Thoracic aorta (tissue), 2 donors: ENCODE measurements at regions not wholly inside any gene's neighbourhood (a gene's known extent, or its start where the extent isn't known, plus 50 kb on each side); places are given as distances from the start of the nearest gene placed in this dataset.

Experiments
- ATAC-seq: fragments of 150-250 bp; one replicate; pipeline ENCODE4 v1.8.0; 2017; ENCODE audit warnings: low read depth; ENCODE audit not compliant: insufficient number of reproducible peaks, low FRiP score
- DNase-seq: peaks from one replicate; pipeline ENCODE4 v3.0.0-alpha.2; 2020; ENCODE audit warnings: low spot score
- H3K27ac ChIP-seq, 2 donors: fragments of 200-600 bp; sonication (generic); 1 replicate in 1 of 2; 2 replicates in 1 of 2; pipeline ENCODE4 v1.5.1; 2016; ENCODE audit warnings: mild to moderate bottlenecking in 2 of 2, moderate library complexity in 2 of 2
- H3K27me3 ChIP-seq: fragments of 200-600 bp; sonication (generic); replicated peaks from 2 replicates; pipeline ENCODE4 v1.6.0; 2016; ENCODE audit warnings: mild to moderate bottlenecking; ENCODE audit not compliant: insufficient read depth
- H3K36me3 ChIP-seq: fragments of 200-600 bp; sonication (generic); one replicate; pipeline ENCODE4 v1.5.1; 2016
- H3K4me1 ChIP-seq, 2 donors: fragments of 200-600 bp; sonication (generic); 1 replicate in 1 of 2; 2 replicates in 1 of 2; pipeline versions ENCODE4 v1.5.1 to v1.6.0; 2016; ENCODE audit warnings: low read depth in 2 of 2, mild to moderate bottlenecking in 1 of 2; ENCODE audit not compliant: control insufficient read depth in 1 of 2
- H3K4me3 ChIP-seq: fragments of 200-600 bp; sonication (generic); 2 replicates; pipeline ENCODE4 v1.5.1; 2016; ENCODE audit warnings: mild to moderate bottlenecking
- H3K9me3 ChIP-seq: fragments of 200-600 bp; sonication (generic); 2 replicates; pipeline ENCODE4 v1.5.1; 2016
- TF ChIP-seq, protein P1 (sequence below): fragments of 200-600 bp; sonication (generic); IDR thresholded peaks from one replicate; pipeline ENCODE4 v1.5.1; 2019; ENCODE audit warnings: antibody characterized with exemption

DNA sequence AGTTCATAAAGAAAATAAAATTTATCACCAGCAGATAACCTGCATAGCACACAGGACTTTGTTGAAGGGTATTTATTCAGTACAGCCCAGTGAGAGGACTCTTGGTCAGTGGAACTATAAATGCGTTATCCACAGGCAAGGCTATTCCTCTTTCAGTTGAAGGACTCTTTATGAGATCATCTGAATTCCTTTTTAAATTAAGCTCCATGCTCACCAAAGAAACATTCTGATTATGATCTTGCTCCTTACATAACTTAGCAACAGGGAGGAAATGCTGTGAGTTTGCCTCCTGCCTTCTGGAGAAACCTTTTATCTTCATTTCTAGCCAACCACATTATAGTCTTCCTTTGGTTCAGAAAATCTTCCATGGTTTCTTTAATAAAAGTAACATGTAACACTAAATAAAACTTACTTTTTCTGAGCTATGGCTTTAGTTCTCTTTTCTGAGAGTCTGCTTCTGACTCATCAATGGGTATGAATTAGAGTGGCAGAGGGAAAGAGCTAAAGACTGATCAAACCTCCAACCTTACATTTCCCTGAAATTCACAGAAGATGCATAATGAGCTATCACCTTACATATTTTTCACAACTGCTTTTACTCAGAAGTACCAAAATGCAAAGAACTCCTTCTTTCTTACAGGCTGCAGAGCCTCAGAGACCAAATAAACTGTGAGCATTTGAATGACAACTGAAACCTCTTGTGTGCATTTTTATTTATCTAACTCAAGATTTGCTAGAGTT, 267.2 kb downstream of the ADGRG6 start:
- H3K27me3 ChIP-seq, result no peaks in the 10 kb centered on the region
- DNase-seq (no peak), ATAC-seq (peak; percentile 62)
- no peak overlapping the region for H3K4me3 ChIP-seq
- TF ChIP-seq, protein P1, sequence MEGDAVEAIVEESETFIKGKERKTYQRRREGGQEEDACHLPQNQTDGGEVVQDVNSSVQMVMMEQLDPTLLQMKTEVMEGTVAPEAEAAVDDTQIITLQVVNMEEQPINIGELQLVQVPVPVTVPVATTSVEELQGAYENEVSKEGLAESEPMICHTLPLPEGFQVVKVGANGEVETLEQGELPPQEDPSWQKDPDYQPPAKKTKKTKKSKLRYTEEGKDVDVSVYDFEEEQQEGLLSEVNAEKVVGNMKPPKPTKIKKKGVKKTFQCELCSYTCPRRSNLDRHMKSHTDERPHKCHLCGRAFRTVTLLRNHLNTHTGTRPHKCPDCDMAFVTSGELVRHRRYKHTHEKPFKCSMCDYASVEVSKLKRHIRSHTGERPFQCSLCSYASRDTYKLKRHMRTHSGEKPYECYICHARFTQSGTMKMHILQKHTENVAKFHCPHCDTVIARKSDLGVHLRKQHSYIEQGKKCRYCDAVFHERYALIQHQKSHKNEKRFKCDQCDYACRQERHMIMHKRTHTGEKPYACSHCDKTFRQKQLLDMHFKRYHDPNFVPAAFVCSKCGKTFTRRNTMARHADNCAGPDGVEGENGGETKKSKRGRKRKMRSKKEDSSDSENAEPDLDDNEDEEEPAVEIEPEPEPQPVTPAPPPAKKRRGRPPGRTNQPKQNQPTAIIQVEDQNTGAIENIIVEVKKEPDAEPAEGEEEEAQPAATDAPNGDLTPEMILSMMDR, result no peak
- H3K4me1 ChIP-seq, result peaks cover 5 to 35% of the 10 kb centered on the region in 2 donors
- no peaks in the 10 kb centered on the region for H3K9me3 ChIP-seq
- H3K36me3 ChIP-seq, result no peaks in the 10 kb centered on the region
- H3K27ac ChIP-seq, result peak overlapping the region; percentile 49 to 57

DNA sequence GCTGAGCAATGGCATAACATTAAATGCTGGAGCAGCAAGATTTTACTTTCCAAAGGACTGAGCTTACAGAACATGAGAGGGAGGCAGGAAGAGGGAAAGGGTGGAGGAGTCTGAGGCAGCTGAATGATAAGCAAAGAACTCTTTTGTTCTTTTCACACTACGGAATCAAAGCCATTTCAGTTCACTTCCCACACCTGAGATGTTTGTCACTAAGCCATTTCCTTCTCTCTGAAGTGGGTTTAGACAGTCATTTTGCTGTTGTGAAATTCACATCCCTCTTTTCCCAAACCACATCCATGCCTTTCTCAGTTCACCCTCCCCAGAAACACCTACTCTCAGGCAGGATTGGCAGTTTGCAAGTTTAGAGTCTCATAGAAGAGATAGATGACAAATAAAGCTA, 267.9 kb downstream of the ADGRG6 start:
- Histone ChIP-seq H3K4me3 (no peak overlapping the region), H3K27me3 (no peaks in the 10 kb centered on the region), H3K9me3 (no peaks in the 10 kb centered on the region), H3K27ac (peak overlapping the region; percentile 49 to 57), H3K36me3 (no peaks in the 10 kb centered on the region), H3K4me1 (peaks cover 5 to 35% of the 10 kb centered on the region in 2 donors)
- ATAC-seq, result no peak
- TF ChIP-seq, protein P1, result no peak
- DNase-seq, result no peak

- Histone ChIP-seq H3K27me3 (no peaks in the 10 kb centered on the region), H3K36me3 (no peaks in the 10 kb centered on the region), H3K9me3 (no peaks in the 10 kb centered on the region), H3K4me1 (peaks cover 5 to 35% of the 10 kb centered on the region in 2 donors), H3K4me3 (no peak overlapping the region), H3K27ac (peak overlapping the region; percentile 49 to 57)
- no peak for DNase-seq
- ATAC-seq, result no peak
- TF ChIP-seq, protein P1, result no peak
Measured at GRCh38 chr6:142570221-142570671, 268.4 kb downstream of the ADGRG6 start.

DNA sequence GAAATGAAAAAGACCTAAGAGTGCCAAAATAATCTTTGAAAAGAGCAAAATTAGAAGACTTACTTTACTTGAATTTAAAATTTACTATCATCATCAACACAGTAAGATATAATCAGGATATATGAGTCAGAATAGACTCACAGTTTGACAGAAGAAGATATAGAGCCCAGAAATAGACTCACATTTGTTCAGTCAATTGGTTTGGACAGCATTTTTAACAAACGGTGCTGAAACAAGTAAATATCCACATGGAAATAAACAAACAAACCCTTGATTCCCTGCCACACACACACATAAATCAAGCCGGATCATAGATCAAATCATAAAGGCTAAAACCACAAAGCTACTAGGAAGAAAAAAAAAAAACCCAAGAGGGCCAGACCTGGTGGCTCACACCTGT, 291.1 kb downstream of the ADGRG6 start:
- ATAC-seq (no peak), DNase-seq (no peak)
- Histone ChIP-seq H3K4me3 (no peak overlapping the region), H3K27ac (no peak overlapping the region), H3K9me3 (no peaks in the 10 kb centered on the region), H3K36me3 (no peaks in the 10 kb centered on the region), H3K4me1 (no peaks in the 10 kb centered on the region), H3K27me3 (no peaks in the 10 kb centered on the region)
- TF ChIP-seq, protein P1, result no peak

DNA sequence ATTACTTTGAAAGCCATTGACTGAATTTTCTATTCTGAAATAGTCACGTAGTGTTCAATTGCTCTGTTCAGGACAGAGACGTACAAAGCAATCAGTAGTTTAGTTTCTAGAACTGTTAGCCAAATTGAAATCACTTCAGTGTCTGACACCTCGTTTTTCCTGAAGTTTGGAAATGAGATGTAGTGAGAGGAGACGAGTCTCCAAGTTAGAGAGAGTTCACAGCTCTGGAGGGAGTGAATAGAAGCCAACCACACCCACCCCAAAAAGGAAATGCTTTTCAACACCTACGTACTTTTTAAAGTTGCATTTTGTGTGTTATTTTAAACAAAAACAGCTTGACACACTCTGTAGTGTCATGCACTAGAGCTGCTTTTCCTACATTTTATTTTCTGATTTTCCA, 296.0 kb downstream of the ADGRG6 start:
- Histone ChIP-seq H3K27me3 (no peaks in the 10 kb centered on the region), H3K4me1 (no peaks in the 10 kb centered on the region), H3K4me3 (no peak overlapping the region), H3K9me3 (no peaks in the 10 kb centered on the region), H3K36me3 (no peaks in the 10 kb centered on the region), H3K27ac (no peak overlapping the region)
- ATAC-seq, result no peak
- DNase-seq, result no peak
- TF ChIP-seq, protein P1, result no peak
